ENCODE measurements at regions not wholly inside any gene's neighbourhood (a gene's known extent, or its start where the extent isn't known, plus 50 kb on each side); places are given as distances from the start of the nearest gene placed in this dataset.

GRCh38 chr16:64830653-64831052 is 291.2 kb downstream of the CDH11 start:
- intact Hi-C loops (cut with DNase I), result no loop called here
- no peak for ATAC-seq

GRCh38 chr16:64829678-64830077 is 292.2 kb downstream of the CDH11 start:
- DNase-seq (ENCODE audit: low spot score), result no peak
- no peak for ATAC-seq
- intact Hi-C loops (cut with DNase I), result no loop called here

More at GRCh38 chr16:64830653-64831052, 291.2 kb downstream of the CDH11 start:
- no peak for DNase-seq (ENCODE audit: low spot score)

- intact Hi-C loops (cut with DNase I), result no loop called here
- ATAC-seq, result no peak
- DNase-seq (ENCODE audit: low spot score), result no peak
These were observed 295.5 kb downstream of the CDH11 start for GRCh38 chr16:64826374-64826773.

- ATAC-seq, result no peak
- intact Hi-C loops (cut with DNase I), result loop anchor here (5.0 kb wide), 1 partner anchor 241 kb away; no protein-coding TSS in a partner anchor
- DNase-seq (ENCODE audit: low spot score), result no peak
These were observed 298.3 kb downstream of the CDH11 start for GRCh38 chr16:64823481-64824075.

GRCh38 chr16:64809876-64810629 is 311.8 kb downstream of the CDH11 start:
- ATAC-seq, result no peak
- no peak for DNase-seq (ENCODE audit: low spot score)
- intact Hi-C loops (cut with DNase I), result no loop called here

- intact Hi-C loops (cut with DNase I), result no loop called here
These were observed 313.4 kb downstream of the CDH11 start for GRCh38 chr16:64808474-64808873.

GRCh38 chr16:64791756-64792155 is 330.1 kb downstream of the CDH11 start:
- no peak for ATAC-seq
- intact Hi-C loops (cut with DNase I), result no loop called here
- no peak for DNase-seq (ENCODE audit: low spot score)

More at GRCh38 chr16:64808474-64808873, 313.4 kb downstream of the CDH11 start:
- DNase-seq (ENCODE audit: low spot score), result no peak
- peak; percentile 67 for ATAC-seq

- intact Hi-C loops (cut with DNase I), result no loop called here
- ATAC-seq, result no peak
- DNase-seq (ENCODE audit: low spot score), result no peak
These were observed 337.2 kb downstream of the CDH11 start for GRCh38 chr16:64784635-64785034.

- no peak for DNase-seq (ENCODE audit: low spot score)
- no peak for ATAC-seq
- intact Hi-C loops (cut with DNase I), result no loop called here
These were observed 339.4 kb downstream of the CDH11 start for GRCh38 chr16:64782484-64782883.

- DNase-seq (ENCODE audit: low spot score), result no peak
- intact Hi-C loops (cut with DNase I), result no loop called here
These were observed 341.4 kb downstream of the CDH11 start for GRCh38 chr16:64780445-64780844.

GRCh38 chr16:64778777-64779176 is 343.1 kb downstream of the CDH11 start:
- DNase-seq (ENCODE audit: low spot score), result no peak
- intact Hi-C loops (cut with DNase I), result no loop called here
- no peak for ATAC-seq

More at GRCh38 chr16:64780445-64780844, 341.4 kb downstream of the CDH11 start:
- ATAC-seq, result no peak

GRCh38 chr16:64773638-64774037 is 348.2 kb downstream of the CDH11 start:
- no peak for ATAC-seq
- intact Hi-C loops (cut with DNase I), result no loop called here
- DNase-seq (ENCODE audit: low spot score), result no peak

GRCh38 chr16:64773184-64773583 is 348.7 kb downstream of the CDH11 start:
- intact Hi-C loops (cut with DNase I), result no loop called here
- ATAC-seq, result no peak
- no peak for DNase-seq (ENCODE audit: low spot score)

GRCh38 chr16:64771273-64771672 is 350.6 kb downstream of the CDH11 start:
- ATAC-seq (no peak), DNase-seq (ENCODE audit: low spot score) (no peak)
- intact Hi-C loops (cut with DNase I), result no loop called here

GRCh38 chr16:64762211-64762610 is 359.7 kb downstream of the CDH11 start:
- DNase-seq (ENCODE audit: low spot score), result no peak
- no peak for ATAC-seq
- intact Hi-C loops (cut with DNase I), result no loop called here

GRCh38 chr16:64754279-64754678 is 367.6 kb downstream of the CDH11 start:
- DNase-seq (ENCODE audit: low spot score) (no peak), ATAC-seq (no peak)
- intact Hi-C loops (cut with DNase I), result no loop called here

- DNase-seq (ENCODE audit: low spot score) (no peak), ATAC-seq (no peak)
- intact Hi-C loops (cut with DNase I), result no loop called here
These were observed 370.0 kb downstream of the CDH11 start for GRCh38 chr16:64751906-64752305.

GRCh38 chr16:64749346-64749745 is 372.5 kb downstream of the CDH11 start:
- no peak for ATAC-seq
- DNase-seq (ENCODE audit: low spot score), result no peak
- intact Hi-C loops (cut with DNase I), result no loop called here

- ATAC-seq (no peak), DNase-seq (ENCODE audit: low spot score) (no peak)
- intact Hi-C loops (cut with DNase I), result no loop called here
These were observed 376.5 kb downstream of the CDH11 start for GRCh38 chr16:64745258-64745930.
